22Rv1 (cell line): ENCODE measurements at regions not wholly inside any gene's neighbourhood (a gene's known extent, or its start where the extent isn't known, plus 50 kb on each side); places are given as distances from the start of the nearest gene placed in this dataset.

Experiments
- ZFX ChIP-seq: fragments of 450-650 bp; IDR thresholded peaks from 2 replicates; pipeline ENCODE4 v1.6.1; 2017; ENCODE audit warnings: antibody characterized with exemption, borderline replicate concordance
- TF ChIP-seq, protein P1 (sequence below): fragments of 450-650 bp; IDR thresholded peaks from 2 replicates; pipeline ENCODE4 v1.5.1; 2017; ENCODE audit warnings: mild to moderate bottlenecking

DNA sequence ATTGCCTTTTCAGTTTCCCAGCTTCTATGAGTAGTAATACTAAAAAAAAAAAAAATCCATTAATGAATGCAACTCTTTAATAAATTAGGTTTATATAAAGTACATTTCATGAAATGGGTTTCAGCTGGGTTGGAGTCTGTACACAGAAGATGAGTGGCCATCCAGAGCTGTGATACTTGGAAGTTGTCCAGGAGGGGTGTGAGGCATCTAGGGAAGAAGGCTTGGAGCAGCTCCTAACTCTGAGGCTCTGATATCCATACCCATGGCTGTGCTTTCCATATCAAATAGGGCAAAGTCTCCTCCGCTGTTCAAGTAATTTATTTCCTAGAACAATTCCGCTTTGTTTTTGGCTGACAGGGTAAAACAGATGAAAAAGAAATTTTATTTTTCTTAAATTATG, 423.3 kb upstream of the TENM3 start:
- TF ChIP-seq, protein P1, sequence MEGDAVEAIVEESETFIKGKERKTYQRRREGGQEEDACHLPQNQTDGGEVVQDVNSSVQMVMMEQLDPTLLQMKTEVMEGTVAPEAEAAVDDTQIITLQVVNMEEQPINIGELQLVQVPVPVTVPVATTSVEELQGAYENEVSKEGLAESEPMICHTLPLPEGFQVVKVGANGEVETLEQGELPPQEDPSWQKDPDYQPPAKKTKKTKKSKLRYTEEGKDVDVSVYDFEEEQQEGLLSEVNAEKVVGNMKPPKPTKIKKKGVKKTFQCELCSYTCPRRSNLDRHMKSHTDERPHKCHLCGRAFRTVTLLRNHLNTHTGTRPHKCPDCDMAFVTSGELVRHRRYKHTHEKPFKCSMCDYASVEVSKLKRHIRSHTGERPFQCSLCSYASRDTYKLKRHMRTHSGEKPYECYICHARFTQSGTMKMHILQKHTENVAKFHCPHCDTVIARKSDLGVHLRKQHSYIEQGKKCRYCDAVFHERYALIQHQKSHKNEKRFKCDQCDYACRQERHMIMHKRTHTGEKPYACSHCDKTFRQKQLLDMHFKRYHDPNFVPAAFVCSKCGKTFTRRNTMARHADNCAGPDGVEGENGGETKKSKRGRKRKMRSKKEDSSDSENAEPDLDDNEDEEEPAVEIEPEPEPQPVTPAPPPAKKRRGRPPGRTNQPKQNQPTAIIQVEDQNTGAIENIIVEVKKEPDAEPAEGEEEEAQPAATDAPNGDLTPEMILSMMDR: no peak
- no peak for TF ChIP-seq ZFX
